ENCODE measurements at regions not wholly inside any gene's neighbourhood (a gene's known extent, or its start where the extent isn't known, plus 50 kb on each side); places are given as distances from the start of the nearest gene placed in this dataset.

GRCh38 chr15:39333896-39334295 is 247.0 kb upstream of the THBS1 start:
- DNase-seq (ENCODE audit: low spot score) (no peak), ATAC-seq (ENCODE audit: low FRiP score) (no peak)
- no peak for TF ChIP-seq CTCF (IDR thresholded peaks at IDR 0.05)

GRCh38 chr15:39336926-39337325 is 244.0 kb upstream of the THBS1 start:
- TF ChIP-seq CTCF (IDR thresholded peaks at IDR 0.05), result no peak
- DNase-seq (ENCODE audit: low spot score), result no peak
- no peak for ATAC-seq (ENCODE audit: low FRiP score)

GRCh38 chr15:39338251-39338650 is 242.6 kb upstream of the THBS1 start:
- TF ChIP-seq CTCF (IDR thresholded peaks at IDR 0.05), result no peak
- ATAC-seq (ENCODE audit: low FRiP score) (no peak), DNase-seq (ENCODE audit: low spot score) (no peak)

DNA sequence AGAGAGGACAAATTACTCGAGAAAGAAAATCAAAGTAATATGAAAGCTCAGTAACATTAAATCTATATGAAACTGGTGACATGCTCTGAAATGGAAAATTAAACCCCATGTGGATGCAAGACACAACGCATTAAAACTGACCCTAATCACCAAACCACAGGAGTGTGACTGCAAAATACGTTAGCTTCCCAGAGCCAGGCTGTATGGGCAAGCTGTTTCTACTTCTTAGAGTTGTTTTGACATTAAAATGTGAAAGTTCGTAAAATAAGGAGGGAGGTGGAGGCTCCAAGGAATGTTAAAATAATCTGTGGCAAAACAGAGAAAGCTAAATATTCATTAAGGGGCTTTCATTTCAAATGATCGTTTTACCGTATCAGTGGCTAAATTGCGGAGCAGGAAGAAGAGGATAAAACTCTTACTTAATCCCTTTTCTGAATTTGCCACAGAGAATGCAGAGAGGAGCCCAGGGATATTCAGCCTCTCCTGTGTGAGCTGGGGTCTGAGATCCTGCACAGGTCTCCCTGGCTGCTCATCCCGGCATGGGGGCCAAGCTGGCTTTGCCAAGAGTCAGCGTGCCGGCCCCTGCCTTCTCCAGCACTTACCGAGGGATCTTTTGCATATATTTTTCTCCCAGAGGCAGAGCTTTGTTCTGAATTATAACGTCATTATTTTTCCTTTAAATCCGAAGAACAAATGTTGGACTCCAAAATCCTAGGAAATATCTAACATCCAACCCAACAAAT is 239.8 kb upstream of the THBS1 start:
- ATAC-seq (ENCODE audit: low FRiP score) (no peak), DNase-seq (ENCODE audit: low spot score) (no peak)
- TF ChIP-seq CTCF (IDR thresholded peaks at IDR 0.05), result no peak

GRCh38 chr15:39344662-39345141 is 236.2 kb upstream of the THBS1 start:
- no peak for TF ChIP-seq CTCF (IDR thresholded peaks at IDR 0.05)
- DNase-seq (ENCODE audit: low spot score), result no peak
- no peak for ATAC-seq (ENCODE audit: low FRiP score)

DNA sequence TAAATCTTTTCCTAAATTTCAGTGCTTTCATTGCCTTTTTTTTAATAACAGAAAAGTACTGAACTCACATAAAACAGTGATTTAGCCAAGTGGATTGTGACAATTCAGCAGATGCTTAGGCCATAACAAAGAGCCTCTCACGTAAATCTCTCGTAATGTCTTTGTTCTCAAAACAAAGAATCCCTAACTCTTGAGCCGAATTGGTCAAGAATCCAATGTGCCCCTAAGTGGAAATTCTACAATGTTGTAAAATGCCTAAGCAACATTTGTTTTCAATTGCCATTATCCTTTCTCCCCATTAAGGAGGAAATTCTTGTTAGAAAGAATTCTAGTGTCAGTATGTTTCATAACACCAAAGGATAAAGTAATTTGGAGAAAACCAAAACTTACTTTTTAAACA is 235.7 kb upstream of the THBS1 start:
- ATAC-seq (ENCODE audit: low FRiP score), result no peak
- no peak for DNase-seq (ENCODE audit: low spot score)
- TF ChIP-seq CTCF (IDR thresholded peaks at IDR 0.05), result no peak

DNA sequence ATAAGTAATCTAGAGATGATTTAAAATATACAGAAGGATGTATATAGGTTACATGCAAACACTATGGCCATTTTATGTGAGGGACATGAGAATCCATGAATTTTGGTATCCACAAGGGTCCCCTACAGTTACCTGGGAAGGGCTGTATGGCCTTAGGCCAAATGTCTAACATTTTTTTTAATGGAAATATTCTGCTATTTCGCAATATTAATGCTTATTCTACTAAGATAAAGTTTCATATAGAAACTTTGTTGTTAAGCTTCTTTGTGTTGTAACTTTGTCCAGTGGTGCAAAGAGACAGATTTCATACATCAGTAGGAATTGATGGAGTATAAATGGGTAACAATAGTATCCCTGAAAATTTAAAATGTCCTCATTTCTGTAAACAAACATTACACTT is 233.4 kb upstream of the THBS1 start:
- no peak for ATAC-seq (ENCODE audit: low FRiP score)
- no peak for TF ChIP-seq CTCF (IDR thresholded peaks at IDR 0.05)
- DNase-seq (ENCODE audit: low spot score), result no peak
